ENCODE measurements at regions not wholly inside any gene's neighbourhood (a gene's known extent, or its start where the extent isn't known, plus 50 kb on each side); places are given as distances from the start of the nearest gene placed in this dataset.

- Histone ChIP-seq H3K36me3 (ENCODE audit: control insufficient read depth, insufficient read depth, low read length) (peaks cover 12% of the 10 kb centered on the region), H3K4me1 (ENCODE audit: control insufficient read depth, insufficient read depth, low read length, poor library complexity, severe bottlenecking) (peaks cover 4% of the 10 kb centered on the region), H3K9me3 (ENCODE audit: control insufficient read depth, low read length) (no peaks in the 10 kb centered on the region), H3K4me3 (ENCODE audit: extremely low read depth, insufficient read depth, low read length, poor library complexity, severe bottlenecking) (no peak overlapping the region), H3K27ac (ENCODE audit: low read depth, low read length, severe bottlenecking) (no peak overlapping the region)
- WGBS, 2 experiments (ENCODE audit: insufficient coverage in 2 of 2), result 97% methylated on average over 3 of the region's 4 CpGs; no CpG with 5 or more reads in 1 of the 2 experiments
Measured at GRCh38 chr14:71688576-71688975, 243.7 kb upstream of the RGS6 start.

GRCh38 chr14:71690478-71690877 lies 241.8 kb upstream of the RGS6 start:
- Histone ChIP-seq H3K4me3 (ENCODE audit: extremely low read depth, insufficient read depth, low read length, poor library complexity, severe bottlenecking) (no peak overlapping the region), H3K27ac (ENCODE audit: low read depth, low read length, severe bottlenecking) (no peak overlapping the region), H3K36me3 (ENCODE audit: control insufficient read depth, insufficient read depth, low read length) (peaks cover 12% of the 10 kb centered on the region), H3K4me1 (ENCODE audit: control insufficient read depth, insufficient read depth, low read length, poor library complexity, severe bottlenecking) (peaks cover 4% of the 10 kb centered on the region), H3K9me3 (ENCODE audit: control insufficient read depth, low read length) (no peaks in the 10 kb centered on the region)
- WGBS, 2 experiments (ENCODE audit: insufficient coverage in 2 of 2), result 88 to 94% methylated on average over 2 of the region's 2 CpGs

- Histone ChIP-seq H3K4me1 (ENCODE audit: control insufficient read depth, insufficient read depth, low read length, poor library complexity, severe bottlenecking) (no peaks in the 10 kb centered on the region), H3K9me3 (ENCODE audit: control insufficient read depth, low read length) (no peaks in the 10 kb centered on the region), H3K4me3 (ENCODE audit: extremely low read depth, insufficient read depth, low read length, poor library complexity, severe bottlenecking) (no peak overlapping the region), H3K36me3 (ENCODE audit: control insufficient read depth, insufficient read depth, low read length) (peaks cover 9% of the 10 kb centered on the region), H3K27ac (ENCODE audit: low read depth, low read length, severe bottlenecking) (no peak overlapping the region)
- 91 to 96% methylated on average over 3 to 4 of the region's 4 CpGs for WGBS, 2 experiments (ENCODE audit: insufficient coverage in 2 of 2)
Measured at GRCh38 chr14:71692496-71692895, 239.7 kb upstream of the RGS6 start.

GRCh38 chr14:71693381-71693780 lies 238.8 kb upstream of the RGS6 start:
- Histone ChIP-seq H3K4me3 (ENCODE audit: extremely low read depth, insufficient read depth, low read length, poor library complexity, severe bottlenecking) (no peak overlapping the region), H3K9me3 (ENCODE audit: control insufficient read depth, low read length) (no peaks in the 10 kb centered on the region), H3K4me1 (ENCODE audit: control insufficient read depth, insufficient read depth, low read length, poor library complexity, severe bottlenecking) (no peaks in the 10 kb centered on the region), H3K27ac (ENCODE audit: low read depth, low read length, severe bottlenecking) (no peak overlapping the region), H3K36me3 (ENCODE audit: control insufficient read depth, insufficient read depth, low read length) (peaks cover 9% of the 10 kb centered on the region)
- 96 to 100% methylated on average over 3 to 4 of the region's 6 CpGs for WGBS, 2 experiments (ENCODE audit: insufficient coverage in 2 of 2)

GRCh38 chr14:71694591-71695530 lies 237.4 kb upstream of the RGS6 start:
- Histone ChIP-seq H3K4me3 (ENCODE audit: extremely low read depth, insufficient read depth, low read length, poor library complexity, severe bottlenecking) (no peak overlapping the region), H3K9me3 (ENCODE audit: control insufficient read depth, low read length) (no peaks in the 10 kb centered on the region), H3K36me3 (ENCODE audit: control insufficient read depth, insufficient read depth, low read length) (peaks cover 5% of the 10 kb centered on the region), H3K27ac (ENCODE audit: low read depth, low read length, severe bottlenecking) (no peak overlapping the region), H3K4me1 (ENCODE audit: control insufficient read depth, insufficient read depth, low read length, poor library complexity, severe bottlenecking) (no peaks in the 10 kb centered on the region)
- 79 to 88% methylated on average over 2 of the region's 8 CpGs for WGBS, 2 experiments (ENCODE audit: insufficient coverage in 2 of 2)

GRCh38 chr14:71695611-71696350 lies 236.4 kb upstream of the RGS6 start:
- H3K4me1 ChIP-seq (ENCODE audit: control insufficient read depth, insufficient read depth, low read length, poor library complexity, severe bottlenecking), result no peaks in the 10 kb centered on the region
- no peak overlapping the region for H3K27ac ChIP-seq (ENCODE audit: low read depth, low read length, severe bottlenecking)
- H3K9me3 ChIP-seq (ENCODE audit: control insufficient read depth, low read length), result no peaks in the 10 kb centered on the region
- H3K36me3 ChIP-seq (ENCODE audit: control insufficient read depth, insufficient read depth, low read length), result peaks cover 5% of the 10 kb centered on the region
- H3K4me3 ChIP-seq (ENCODE audit: extremely low read depth, insufficient read depth, low read length, poor library complexity, severe bottlenecking), result no peak overlapping the region
- WGBS, 2 experiments (ENCODE audit: insufficient coverage in 2 of 2), result 93 to 100% methylated on average over 2 to 3 of the region's 6 CpGs

GRCh38 chr14:71698027-71698426 lies 234.2 kb upstream of the RGS6 start:
- Histone ChIP-seq H3K4me3 (ENCODE audit: extremely low read depth, insufficient read depth, low read length, poor library complexity, severe bottlenecking) (no peak overlapping the region), H3K4me1 (ENCODE audit: control insufficient read depth, insufficient read depth, low read length, poor library complexity, severe bottlenecking) (peaks cover 6% of the 10 kb centered on the region), H3K27ac (ENCODE audit: low read depth, low read length, severe bottlenecking) (no peak overlapping the region), H3K36me3 (ENCODE audit: control insufficient read depth, insufficient read depth, low read length) (no peaks in the 10 kb centered on the region), H3K9me3 (ENCODE audit: control insufficient read depth, low read length) (no peaks in the 10 kb centered on the region)
- WGBS, 2 experiments (ENCODE audit: insufficient coverage in 2 of 2), result 100% methylated on average over 1 of the region's 4 CpGs

- H3K27ac ChIP-seq (ENCODE audit: low read depth, low read length, severe bottlenecking), result no peak overlapping the region
Measured at GRCh38 chr14:71698673-71699072, 233.6 kb upstream of the RGS6 start.

GRCh38 chr14:71701990-71702389 lies 230.2 kb upstream of the RGS6 start:
- WGBS, 2 experiments (ENCODE audit: insufficient coverage in 2 of 2), result 83 to 100% methylated on average over 2 to 3 of the region's 5 CpGs

More at GRCh38 chr14:71698673-71699072, 233.6 kb upstream of the RGS6 start:
- Histone ChIP-seq H3K4me1 (ENCODE audit: control insufficient read depth, insufficient read depth, low read length, poor library complexity, severe bottlenecking) (peaks cover 6% of the 10 kb centered on the region), H3K4me3 (ENCODE audit: extremely low read depth, insufficient read depth, low read length, poor library complexity, severe bottlenecking) (no peak overlapping the region), H3K9me3 (ENCODE audit: control insufficient read depth, low read length) (no peaks in the 10 kb centered on the region), H3K36me3 (ENCODE audit: control insufficient read depth, insufficient read depth, low read length) (no peaks in the 10 kb centered on the region)
- 90 to 93% methylated on average over 3 to 4 of the region's 4 CpGs for WGBS, 2 experiments (ENCODE audit: insufficient coverage in 2 of 2)

GRCh38 chr14:71702786-71703185 lies 229.4 kb upstream of the RGS6 start:
- Histone ChIP-seq H3K36me3 (ENCODE audit: control insufficient read depth, insufficient read depth, low read length) (peaks cover 5% of the 10 kb centered on the region), H3K4me1 (ENCODE audit: control insufficient read depth, insufficient read depth, low read length, poor library complexity, severe bottlenecking) (peaks cover 6% of the 10 kb centered on the region), H3K27ac (ENCODE audit: low read depth, low read length, severe bottlenecking) (no peak overlapping the region), H3K9me3 (ENCODE audit: control insufficient read depth, low read length) (no peaks in the 10 kb centered on the region), H3K4me3 (ENCODE audit: extremely low read depth, insufficient read depth, low read length, poor library complexity, severe bottlenecking) (no peak overlapping the region)
- no CpG with 5 or more reads among the region's 2 CpGs for WGBS, 2 experiments (ENCODE audit: insufficient coverage in 2 of 2)

More at GRCh38 chr14:71701990-71702389, 230.2 kb upstream of the RGS6 start:
- no peak overlapping the region for H3K4me3 ChIP-seq (ENCODE audit: extremely low read depth, insufficient read depth, low read length, poor library complexity, severe bottlenecking)
- H3K36me3 ChIP-seq (ENCODE audit: control insufficient read depth, insufficient read depth, low read length), result peaks cover 5% of the 10 kb centered on the region
- H3K27ac ChIP-seq (ENCODE audit: low read depth, low read length, severe bottlenecking), result no peak overlapping the region
- no peaks in the 10 kb centered on the region for H3K9me3 ChIP-seq (ENCODE audit: control insufficient read depth, low read length)
- H3K4me1 ChIP-seq (ENCODE audit: control insufficient read depth, insufficient read depth, low read length, poor library complexity, severe bottlenecking), result peaks cover 6% of the 10 kb centered on the region

Measured in mesodermal cell (in vitro differentiated cells).